Ovary (tissue), 3 donors: ENCODE measurements at regions not wholly inside any gene's neighbourhood (a gene's known extent, or its start where the extent isn't known, plus 50 kb on each side); places are given as distances from the start of the nearest gene placed in this dataset.

ENCODE experiments used
- CTCF ChIP-seq, 3 donors: fragments of 450-650 bp in 2 of 3; fragments of 200-600 bp in 1 of 3; IDR thresholded peaks; one replicate each; pipeline versions ENCODE4 v1.5.1 to v1.8.0; 2016 to 2022; ENCODE audit warnings: antibody characterized with exemption in 3 of 3, mild to moderate bottlenecking in 1 of 3
- EP300 ChIP-seq: sonication (generic); formaldehyde crosslinking; IDR thresholded peaks from one replicate; pipeline ENCODE4 v1.6.1; 2017; ENCODE audit warnings: antibody characterized with exemption
- donor health status: DM: no; HTN: no; CAD: no.

- TF ChIP-seq CTCF (IDR thresholded peaks at IDR 0.05) (no peak), EP300 (no peak)
Observed at GRCh38 chr6:51099201-51099600, 280.5 kb downstream of the TFAP2B start.
